GM19463 (cell line): ENCODE measurements at regions not wholly inside any gene's neighbourhood (a gene's known extent, or its start where the extent isn't known, plus 50 kb on each side); places are given as distances from the start of the nearest gene placed in this dataset.

Experiments
- ATAC-seq: cut with Tn5 transposase; IDR thresholded peaks from one replicate; pipeline ENCODE4 v1.9.1; 2021; ENCODE audit warnings: mild to moderate bottlenecking, moderate library complexity; ENCODE audit not compliant: unreplicated experiment

- ATAC-seq = peak; percentile 60
Observed at GRCh38 chr12:67452119-67452805, 183.1 kb downstream of the CAND1 start.

GRCh38 chr12:67453191-67453590 lies 184.0 kb downstream of the CAND1 start:
- no peak for ATAC-seq

- ATAC-seq = no peak
Observed at GRCh38 chr12:67455236-67455635, 186.1 kb downstream of the CAND1 start.

- no peak for ATAC-seq
Observed at GRCh38 chr12:67456431-67456901, 187.3 kb downstream of the CAND1 start.

GRCh38 chr12:67457136-67457535 lies 188.0 kb downstream of the CAND1 start:
- no peak for ATAC-seq

GRCh38 chr12:67457778-67458665 lies 188.9 kb downstream of the CAND1 start:
- ATAC-seq = no peak

- no peak for ATAC-seq
Observed at GRCh38 chr12:67459173-67459572, 189.4 kb upstream of the DYRK2 start.

- ATAC-seq = no peak
Observed at GRCh38 chr12:67459578-67459977, 189.0 kb upstream of the DYRK2 start.

- ATAC-seq = no peak
Observed at GRCh38 chr12:67460388-67460787, 188.2 kb upstream of the DYRK2 start.

GRCh38 chr12:67468549-67469245 lies 179.8 kb upstream of the DYRK2 start:
- no peak for ATAC-seq

- ATAC-seq = no peak
Observed at GRCh38 chr12:67469666-67470065, 178.9 kb upstream of the DYRK2 start.

- ATAC-seq = no peak
Observed at GRCh38 chr12:67471810-67472209, 176.7 kb upstream of the DYRK2 start.

- no peak for ATAC-seq
Observed at GRCh38 chr12:67472539-67472938, 176.0 kb upstream of the DYRK2 start.

- no peak for ATAC-seq
Observed at GRCh38 chr12:67474934-67475620, 173.5 kb upstream of the DYRK2 start.

- ATAC-seq = no peak
Observed at GRCh38 chr12:67475725-67476124, 172.8 kb upstream of the DYRK2 start.

- no peak for ATAC-seq
Observed at GRCh38 chr12:67477681-67478265, 170.8 kb upstream of the DYRK2 start.

GRCh38 chr12:67482751-67483661 lies 165.5 kb upstream of the DYRK2 start:
- ATAC-seq = peak; percentile 60

- ATAC-seq = peak; percentile 40
Observed at GRCh38 chr12:67483871-67484554, 164.5 kb upstream of the DYRK2 start.
